Chondrocyte (in vitro differentiated cells): ENCODE measurements at regions not wholly inside any gene's neighbourhood (a gene's known extent, or its start where the extent isn't known, plus 50 kb on each side); places are given as distances from the start of the nearest gene placed in this dataset.

Experiments used
- DNase-seq: peaks from one replicate; pipeline ENCODE4 v3.0.0; 2021; ENCODE audit warnings: mixed read lengths, low spot score
- H3K27ac Mint-ChIP-seq: one replicate; pipeline ENCODE4 v1.8.0; 2021; ENCODE audit warnings: mild to moderate bottlenecking, moderate library complexity, mixed read lengths; ENCODE audit not compliant: unreplicated experiment
- H3K27me3 Mint-ChIP-seq: 2 replicates; pipeline ENCODE4 v1.8.0; 2021; ENCODE audit warnings: low read depth, mixed read lengths
- H3K36me3 Mint-ChIP-seq: 2 replicates; pipeline ENCODE4 v1.8.0; 2021; ENCODE audit warnings: low read depth, mixed read lengths
- H3K4me1 Mint-ChIP-seq: 2 replicates; pipeline ENCODE4 v1.8.0; 2021; ENCODE audit warnings: low read depth, mild to moderate bottlenecking, mixed read lengths
- H3K4me3 Mint-ChIP-seq: one replicate; pipeline ENCODE4 v1.8.0; 2021; ENCODE audit warnings: mild to moderate bottlenecking, moderate library complexity, mixed read lengths; ENCODE audit not compliant: unreplicated experiment
- H3K9me3 Mint-ChIP-seq: 2 replicates; pipeline ENCODE4 v1.8.0; 2021; ENCODE audit warnings: low read depth, mixed read lengths
- TF ChIP-seq, protein P1 (sequence below): fragments of 200-600 bp; sonication (generic); IDR thresholded peaks from 2 replicates; pipeline ENCODE4 v1.5.0; 2021; ENCODE audit warnings: antibody characterized with exemption, mild to moderate bottlenecking, moderate library complexity

DNA sequence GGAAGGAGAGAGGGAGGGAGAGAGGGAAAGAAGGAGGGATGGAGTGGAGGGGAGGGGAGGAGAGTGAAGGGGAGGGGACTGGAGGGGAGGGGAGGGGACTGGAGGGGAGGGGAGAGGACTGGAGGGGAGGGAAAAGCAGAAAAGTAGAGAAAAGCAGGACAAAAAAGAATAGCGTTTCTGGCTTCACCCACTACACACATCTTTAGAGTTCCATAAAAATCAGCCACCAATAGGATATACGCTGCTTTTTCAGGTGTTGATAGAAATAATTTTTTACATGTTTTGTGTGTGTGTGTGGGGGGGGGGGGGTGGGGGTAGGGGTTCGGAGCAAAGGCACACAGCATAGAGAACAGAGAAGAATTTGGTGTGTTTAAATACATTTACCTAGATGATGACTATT, 1259.1 kb downstream of the EPHA7 start:
- H3K36me3 Mint-ChIP-seq, result peaks cover 2% of the 10 kb centered on the region
- TF ChIP-seq, protein P1, sequence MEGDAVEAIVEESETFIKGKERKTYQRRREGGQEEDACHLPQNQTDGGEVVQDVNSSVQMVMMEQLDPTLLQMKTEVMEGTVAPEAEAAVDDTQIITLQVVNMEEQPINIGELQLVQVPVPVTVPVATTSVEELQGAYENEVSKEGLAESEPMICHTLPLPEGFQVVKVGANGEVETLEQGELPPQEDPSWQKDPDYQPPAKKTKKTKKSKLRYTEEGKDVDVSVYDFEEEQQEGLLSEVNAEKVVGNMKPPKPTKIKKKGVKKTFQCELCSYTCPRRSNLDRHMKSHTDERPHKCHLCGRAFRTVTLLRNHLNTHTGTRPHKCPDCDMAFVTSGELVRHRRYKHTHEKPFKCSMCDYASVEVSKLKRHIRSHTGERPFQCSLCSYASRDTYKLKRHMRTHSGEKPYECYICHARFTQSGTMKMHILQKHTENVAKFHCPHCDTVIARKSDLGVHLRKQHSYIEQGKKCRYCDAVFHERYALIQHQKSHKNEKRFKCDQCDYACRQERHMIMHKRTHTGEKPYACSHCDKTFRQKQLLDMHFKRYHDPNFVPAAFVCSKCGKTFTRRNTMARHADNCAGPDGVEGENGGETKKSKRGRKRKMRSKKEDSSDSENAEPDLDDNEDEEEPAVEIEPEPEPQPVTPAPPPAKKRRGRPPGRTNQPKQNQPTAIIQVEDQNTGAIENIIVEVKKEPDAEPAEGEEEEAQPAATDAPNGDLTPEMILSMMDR, result no peak
- no peak overlapping the region for H3K27ac Mint-ChIP-seq
- no peaks in the 10 kb centered on the region for H3K4me1 Mint-ChIP-seq
- no peak for DNase-seq
- peaks cover 7% of the 10 kb centered on the region for H3K27me3 Mint-ChIP-seq
- H3K9me3 Mint-ChIP-seq, result peaks cover 7% of the 10 kb centered on the region
- H3K4me3 Mint-ChIP-seq, result no peak overlapping the region

DNA sequence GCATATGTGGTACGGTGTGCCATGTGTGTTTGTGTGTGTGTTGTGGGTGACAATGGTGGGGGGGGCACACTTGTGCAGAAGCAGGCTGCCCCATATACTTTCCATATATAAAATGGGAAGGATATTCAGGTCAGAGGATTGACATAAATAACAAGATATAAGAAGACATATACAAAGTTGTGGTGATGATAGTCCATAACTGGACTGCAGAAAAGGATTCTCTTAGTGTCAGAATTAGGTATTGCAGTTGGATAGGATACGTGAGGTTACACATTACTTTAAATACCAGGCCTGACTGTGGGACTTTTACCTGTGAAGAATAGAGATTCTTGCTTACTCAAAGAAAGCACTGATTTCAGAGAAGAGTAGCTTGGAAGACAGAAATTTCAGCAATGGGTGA, 1260.3 kb downstream of the EPHA7 start:
- no peak for DNase-seq
- peaks cover 2% of the 10 kb centered on the region for H3K36me3 Mint-ChIP-seq
- H3K27ac Mint-ChIP-seq, result no peak overlapping the region
- TF ChIP-seq, protein P1, result no peak
- no peak overlapping the region for H3K4me3 Mint-ChIP-seq
- H3K27me3 Mint-ChIP-seq, result peaks cover 7% of the 10 kb centered on the region
- no peaks in the 10 kb centered on the region for H3K9me3 Mint-ChIP-seq
- H3K4me1 Mint-ChIP-seq, result no peaks in the 10 kb centered on the region

DNA sequence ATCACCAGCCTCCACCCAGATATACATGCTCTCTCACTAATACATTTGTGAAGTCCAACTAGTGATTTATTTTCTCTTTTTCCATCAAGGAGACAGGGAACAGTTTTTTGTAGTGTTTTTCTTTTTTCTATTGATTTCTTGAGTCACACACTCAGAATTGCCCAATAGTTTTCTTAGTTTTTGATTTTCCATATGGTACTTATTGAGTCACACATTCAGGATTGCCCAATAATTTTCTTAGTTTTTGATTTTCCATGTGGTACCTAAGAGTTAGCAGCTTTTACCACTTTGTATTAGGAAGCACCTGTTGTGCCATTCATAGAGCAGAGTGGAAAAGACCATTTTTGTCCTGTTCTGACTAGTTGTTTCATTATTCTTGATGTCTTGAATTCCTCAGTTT, 1268.8 kb downstream of the EPHA7 start:
- Mint-ChIP-seq H3K9me3 (no peaks in the 10 kb centered on the region), H3K27ac (no peak overlapping the region), H3K36me3 (no peaks in the 10 kb centered on the region), H3K4me1 (no peaks in the 10 kb centered on the region), H3K4me3 (no peak overlapping the region), H3K27me3 (peaks cover 2% of the 10 kb centered on the region)
- no peak for DNase-seq
- TF ChIP-seq, protein P1, result no peak

DNA sequence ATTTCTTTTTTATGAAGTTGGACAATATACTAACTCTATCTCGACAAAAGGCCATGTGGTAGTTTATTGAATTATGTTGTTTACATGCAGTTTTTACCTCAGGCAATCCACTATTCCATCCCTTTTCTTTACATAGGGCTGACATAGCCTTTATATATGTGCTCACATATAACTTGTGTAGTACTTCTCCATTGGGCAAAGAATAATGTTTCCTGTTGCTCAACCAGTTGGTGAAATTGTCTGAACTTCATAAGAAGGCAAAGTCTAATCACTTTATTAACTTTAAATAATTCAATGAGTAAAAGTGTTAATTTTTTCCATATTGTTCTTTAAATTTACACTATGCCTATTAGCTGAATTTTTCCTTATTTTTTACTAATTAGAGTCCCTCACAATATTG, 1272.1 kb downstream of the EPHA7 start:
- TF ChIP-seq, protein P1, result no peak
- peaks cover 2% of the 10 kb centered on the region for H3K27me3 Mint-ChIP-seq
- no peak for DNase-seq

DNA sequence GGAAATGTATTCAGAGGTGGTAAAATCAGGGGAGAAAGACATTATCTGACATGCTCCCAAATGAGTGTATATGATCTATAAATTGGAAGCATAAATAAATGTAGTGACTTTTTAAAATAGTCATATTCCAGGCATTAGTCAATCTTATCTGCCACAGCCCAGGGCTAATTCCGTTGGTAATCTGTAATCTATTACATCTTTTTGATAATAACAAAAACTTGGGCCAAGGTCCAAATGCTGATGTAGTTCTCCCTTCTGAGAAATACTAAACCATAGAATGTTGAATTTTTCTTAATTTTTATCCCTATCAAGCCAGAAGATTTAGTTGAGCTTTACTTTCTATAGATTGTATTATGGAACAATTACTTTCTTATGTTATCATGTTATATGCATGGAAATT, 1279.8 kb downstream of the EPHA7 start:
- no peak overlapping the region for H3K27ac Mint-ChIP-seq
- TF ChIP-seq, protein P1, result no peak
- H3K4me3 Mint-ChIP-seq, result no peak overlapping the region
- H3K36me3 Mint-ChIP-seq, result no peaks in the 10 kb centered on the region
- DNase-seq, result no peak
- no peaks in the 10 kb centered on the region for H3K27me3 Mint-ChIP-seq
- H3K9me3 Mint-ChIP-seq, result no peaks in the 10 kb centered on the region
- H3K4me1 Mint-ChIP-seq, result peaks cover 16% of the 10 kb centered on the region

More for the DNA sequence above, 1272.1 kb downstream of the EPHA7 start:
- H3K27ac Mint-ChIP-seq, result no peak overlapping the region
- no peaks in the 10 kb centered on the region for H3K9me3 Mint-ChIP-seq
- H3K4me1 Mint-ChIP-seq, result peaks cover 12% of the 10 kb centered on the region
- H3K36me3 Mint-ChIP-seq, result no peaks in the 10 kb centered on the region
- no peak overlapping the region for H3K4me3 Mint-ChIP-seq
